ENCODE measurements at regions not wholly inside any gene's neighbourhood (a gene's known extent, or its start where the extent isn't known, plus 50 kb on each side); places are given as distances from the start of the nearest gene placed in this dataset.

GRCh38 chr7:94748376-94748775 lies 92.4 kb upstream of the SGCE start:
- Histone ChIP-seq H3K27me3 (ENCODE audit: insufficient read depth) (no peaks in the 10 kb centered on the region), H3K27ac (ENCODE audit: low read depth) (no peak overlapping the region), H3K4me3 (no peak overlapping the region), H2AFZ (no peak overlapping the region), H3K4me1 (ENCODE audit: insufficient read depth) (no peaks in the 10 kb centered on the region), H3K36me3 (ENCODE audit: insufficient read depth) (no peaks in the 10 kb centered on the region), H3K4me2 (no peak overlapping the region), H3K9me2 (ENCODE audit: insufficient read depth) (no peaks in the 10 kb centered on the region; the same call in 1 of the 2 replicates), H4K20me1 (replicated peaks; ENCODE audit: insufficient read depth) (no peaks in the 10 kb centered on the region), H3K79me2 (replicated peaks; ENCODE audit: insufficient read depth) (no peaks in the 10 kb centered on the region), H3F3A (replicated peaks; ENCODE audit: low read depth) (no peaks in the 10 kb centered on the region)
- H3K27me3 Mint-ChIP-seq (ENCODE audit: insufficient read depth, low read depth, poor library complexity), result no peaks in the 10 kb centered on the region
- no peaks in the 10 kb centered on the region for H3K4me1 Mint-ChIP-seq
- H3K9me3 Mint-ChIP-seq, result peaks cover 4% of the 10 kb centered on the region; the same call in 1 of the 3 replicates
- no peak overlapping the region for H3K27ac Mint-ChIP-seq
- peaks cover 4% of the 10 kb centered on the region; the same call in 1 of the 3 replicates for H3K36me3 Mint-ChIP-seq (ENCODE audit: low read depth)
- DNase-seq (ENCODE audit: low spot score) (no peak), ATAC-seq (no peak)
- no peak overlapping the region for H3K4me3 Mint-ChIP-seq
- no peak for TF ChIP-seq POLR2AphosphoS5 (IDR thresholded peaks at IDR 0.05; ENCODE audit: low read depth)
- no peak for TF ChIP-seq ZNF331 (CRISPR knock-in tag; IDR thresholded peaks at IDR 0.05; ENCODE audit: low read depth)

GRCh38 chr7:94760446-94761100 lies 104.6 kb upstream of the SGCE start:
- no peaks in the 10 kb centered on the region for H3K36me3 ChIP-seq (ENCODE audit: insufficient read depth)
- H4K20me1 ChIP-seq (replicated peaks; ENCODE audit: insufficient read depth), result no peaks in the 10 kb centered on the region
- no peak overlapping the region for H3K4me2 ChIP-seq
- no peak overlapping the region for H3K27ac Mint-ChIP-seq
- H3K4me1 Mint-ChIP-seq, result no peaks in the 10 kb centered on the region; the same call in 2 of the 3 replicates
- H3K79me2 ChIP-seq (replicated peaks; ENCODE audit: insufficient read depth), result no peaks in the 10 kb centered on the region
- H3K9me3 Mint-ChIP-seq, result peaks cover 8% of the 10 kb centered on the region; the same call in 2 of the 3 replicates
- peaks cover 10% of the 10 kb centered on the region; the same call in 1 of the 2 replicates for H3K9me2 ChIP-seq (ENCODE audit: insufficient read depth)
- H3K27me3 Mint-ChIP-seq (ENCODE audit: insufficient read depth, low read depth, poor library complexity), result no peaks in the 10 kb centered on the region
- H3K4me1 ChIP-seq (ENCODE audit: insufficient read depth), result no peaks in the 10 kb centered on the region
- no peaks in the 10 kb centered on the region for H3K27me3 ChIP-seq (ENCODE audit: insufficient read depth)
- H3F3A ChIP-seq (replicated peaks; ENCODE audit: low read depth), result no peaks in the 10 kb centered on the region
- ATAC-seq (no peak), DNase-seq (ENCODE audit: low spot score) (no peak)
- no peak overlapping the region for H3K4me3 Mint-ChIP-seq
- H3K36me3 Mint-ChIP-seq (ENCODE audit: low read depth), result peaks cover 2% of the 10 kb centered on the region; the same call in 1 of the 3 replicates
- no peak overlapping the region for H3K4me3 ChIP-seq
- H2AFZ ChIP-seq, result no peak overlapping the region
- H3K27ac ChIP-seq (ENCODE audit: low read depth), result no peak overlapping the region
- TF ChIP-seq EZH2 (IDR thresholded peaks at IDR 0.05; ENCODE audit: low read depth, unreplicated experiment) (no peak), CREB1 (CRISPR knock-in tag; IDR thresholded peaks at IDR 0.05; ENCODE audit: low read depth) (no peak), ZNF462 (CRISPR knock-in tag; IDR thresholded peaks at IDR 0.05) (no peak), REST (IDR thresholded peaks at IDR 0.05; ENCODE audit: unreplicated experiment) (no peak), ZNF114 (CRISPR knock-in tag; IDR thresholded peaks at IDR 0.05) (no peak), EZH2phosphoT487 (IDR thresholded peaks at IDR 0.05; ENCODE audit: unreplicated experiment) (no peak), NANOG (IDR thresholded peaks at IDR 0.05; ENCODE audit: borderline replicate concordance) (no peak)
- TF ChIP-seq, protein P1, sequence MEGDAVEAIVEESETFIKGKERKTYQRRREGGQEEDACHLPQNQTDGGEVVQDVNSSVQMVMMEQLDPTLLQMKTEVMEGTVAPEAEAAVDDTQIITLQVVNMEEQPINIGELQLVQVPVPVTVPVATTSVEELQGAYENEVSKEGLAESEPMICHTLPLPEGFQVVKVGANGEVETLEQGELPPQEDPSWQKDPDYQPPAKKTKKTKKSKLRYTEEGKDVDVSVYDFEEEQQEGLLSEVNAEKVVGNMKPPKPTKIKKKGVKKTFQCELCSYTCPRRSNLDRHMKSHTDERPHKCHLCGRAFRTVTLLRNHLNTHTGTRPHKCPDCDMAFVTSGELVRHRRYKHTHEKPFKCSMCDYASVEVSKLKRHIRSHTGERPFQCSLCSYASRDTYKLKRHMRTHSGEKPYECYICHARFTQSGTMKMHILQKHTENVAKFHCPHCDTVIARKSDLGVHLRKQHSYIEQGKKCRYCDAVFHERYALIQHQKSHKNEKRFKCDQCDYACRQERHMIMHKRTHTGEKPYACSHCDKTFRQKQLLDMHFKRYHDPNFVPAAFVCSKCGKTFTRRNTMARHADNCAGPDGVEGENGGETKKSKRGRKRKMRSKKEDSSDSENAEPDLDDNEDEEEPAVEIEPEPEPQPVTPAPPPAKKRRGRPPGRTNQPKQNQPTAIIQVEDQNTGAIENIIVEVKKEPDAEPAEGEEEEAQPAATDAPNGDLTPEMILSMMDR (conservative IDR thresholded peaks at IDR 0.05; ENCODE audit: low read depth in 2 of 2), result no peak
